Astrocyte (in vitro differentiated cells and primary cell): ENCODE measurements at regions not wholly inside any gene's neighbourhood (a gene's known extent, or its start where the extent isn't known, plus 50 kb on each side); places are given as distances from the start of the nearest gene placed in this dataset.

Experiments used
- CTCF ChIP-seq: IDR thresholded peaks from 2 replicates; pipeline ENCODE4 v1.5.1; 2011; ENCODE audit warnings: low read depth, mild to moderate bottlenecking, inconsistent platforms, low read length, moderate library complexity; ENCODE audit not compliant: insufficient read depth
- EZH2 ChIP-seq: IDR thresholded peaks from 2 replicates; pipeline ENCODE4 v1.6.1; 2012; ENCODE audit warnings: mild to moderate bottlenecking, low read length, inconsistent platforms; ENCODE audit not compliant: insufficient read depth

GRCh38 chr18:64710105-64710861 is 561.4 kb upstream of the LINC00305 start:
- TF ChIP-seq CTCF: no peak
- no peak for TF ChIP-seq EZH2
